C4-2B (cell line): ENCODE measurements at regions not wholly inside any gene's neighbourhood (a gene's known extent, or its start where the extent isn't known, plus 50 kb on each side); places are given as distances from the start of the nearest gene placed in this dataset.

Source experiments
- H3K27ac ChIP-seq: fragments of 450-650 bp; 2 replicates; pipeline ENCODE4 v1.5.1; 2017
- ZFX ChIP-seq: fragments of 450-650 bp; IDR thresholded peaks from 2 replicates; pipeline ENCODE4 v1.6.1; 2017
- TF ChIP-seq, protein P1 (sequence below): fragments of 450-650 bp; conservative IDR thresholded peaks from 2 replicates; pipeline ENCODE4 v1.5.1; 2017; ENCODE audit warnings: mild to moderate bottlenecking

DNA sequence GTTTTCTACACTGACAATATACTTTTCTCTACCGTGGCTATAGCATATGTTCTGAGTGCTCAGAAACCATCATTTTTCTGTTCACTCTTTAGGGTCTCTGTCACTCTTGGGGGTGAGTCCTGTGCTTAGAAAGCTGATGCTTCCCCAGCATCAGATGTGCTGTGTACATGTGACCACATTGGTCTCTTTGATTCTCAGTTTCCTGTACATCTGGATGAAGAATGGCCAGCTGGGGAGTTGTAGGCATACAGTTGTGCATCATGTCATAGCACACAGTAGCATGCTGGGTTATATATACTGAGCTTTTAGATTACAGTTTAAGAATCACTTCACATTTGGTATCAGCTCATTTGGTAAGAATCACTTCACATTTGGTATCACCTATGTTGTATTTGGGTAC, 238.6 kb upstream of the PREP start:
- no peak overlapping the region for H3K27ac ChIP-seq
- TF ChIP-seq, protein P1, sequence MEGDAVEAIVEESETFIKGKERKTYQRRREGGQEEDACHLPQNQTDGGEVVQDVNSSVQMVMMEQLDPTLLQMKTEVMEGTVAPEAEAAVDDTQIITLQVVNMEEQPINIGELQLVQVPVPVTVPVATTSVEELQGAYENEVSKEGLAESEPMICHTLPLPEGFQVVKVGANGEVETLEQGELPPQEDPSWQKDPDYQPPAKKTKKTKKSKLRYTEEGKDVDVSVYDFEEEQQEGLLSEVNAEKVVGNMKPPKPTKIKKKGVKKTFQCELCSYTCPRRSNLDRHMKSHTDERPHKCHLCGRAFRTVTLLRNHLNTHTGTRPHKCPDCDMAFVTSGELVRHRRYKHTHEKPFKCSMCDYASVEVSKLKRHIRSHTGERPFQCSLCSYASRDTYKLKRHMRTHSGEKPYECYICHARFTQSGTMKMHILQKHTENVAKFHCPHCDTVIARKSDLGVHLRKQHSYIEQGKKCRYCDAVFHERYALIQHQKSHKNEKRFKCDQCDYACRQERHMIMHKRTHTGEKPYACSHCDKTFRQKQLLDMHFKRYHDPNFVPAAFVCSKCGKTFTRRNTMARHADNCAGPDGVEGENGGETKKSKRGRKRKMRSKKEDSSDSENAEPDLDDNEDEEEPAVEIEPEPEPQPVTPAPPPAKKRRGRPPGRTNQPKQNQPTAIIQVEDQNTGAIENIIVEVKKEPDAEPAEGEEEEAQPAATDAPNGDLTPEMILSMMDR, result no peak
- no peak for TF ChIP-seq ZFX

DNA sequence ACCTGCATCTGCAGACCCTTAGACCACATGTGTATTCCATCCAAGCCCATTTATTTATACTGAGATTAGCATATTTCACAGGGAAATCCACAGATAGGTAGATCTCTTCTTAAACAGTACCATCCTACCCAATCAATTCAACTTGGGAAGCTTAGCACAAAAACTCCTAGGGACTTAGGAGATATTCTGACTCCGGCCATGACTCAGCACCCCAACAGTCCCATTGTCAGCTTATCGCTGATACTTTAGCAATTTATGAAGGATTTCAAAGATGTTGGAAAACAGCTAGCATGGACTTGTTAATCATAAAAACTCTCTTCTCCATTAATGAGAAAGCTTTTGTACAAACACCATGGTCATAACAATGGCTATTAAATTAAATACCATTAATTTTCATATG, 236.2 kb upstream of the PREP start:
- no peak overlapping the region for H3K27ac ChIP-seq
- TF ChIP-seq, protein P1, result no peak
- no peak for TF ChIP-seq ZFX

DNA sequence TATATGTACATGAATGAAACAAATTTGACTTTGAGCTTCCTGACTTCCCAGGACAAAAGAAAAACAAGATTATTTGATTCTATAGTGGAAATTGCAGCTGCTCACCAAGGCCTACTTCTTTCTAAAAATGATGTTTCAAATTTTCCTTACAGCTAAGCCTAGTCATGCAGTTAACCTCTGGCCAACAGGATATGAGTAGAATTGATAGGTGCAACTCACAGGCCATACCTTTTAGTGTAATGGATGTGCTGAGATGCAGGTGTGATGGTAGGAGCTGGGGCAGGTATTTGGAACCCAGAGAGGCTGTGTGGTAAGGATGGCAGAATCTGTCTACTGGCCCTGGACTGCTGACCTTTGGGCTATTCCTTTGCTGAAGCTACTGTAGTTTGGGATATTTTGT, 230.9 kb upstream of the PREP start:
- H3K27ac ChIP-seq, result no peak overlapping the region
- TF ChIP-seq, protein P1, result no peak

DNA sequence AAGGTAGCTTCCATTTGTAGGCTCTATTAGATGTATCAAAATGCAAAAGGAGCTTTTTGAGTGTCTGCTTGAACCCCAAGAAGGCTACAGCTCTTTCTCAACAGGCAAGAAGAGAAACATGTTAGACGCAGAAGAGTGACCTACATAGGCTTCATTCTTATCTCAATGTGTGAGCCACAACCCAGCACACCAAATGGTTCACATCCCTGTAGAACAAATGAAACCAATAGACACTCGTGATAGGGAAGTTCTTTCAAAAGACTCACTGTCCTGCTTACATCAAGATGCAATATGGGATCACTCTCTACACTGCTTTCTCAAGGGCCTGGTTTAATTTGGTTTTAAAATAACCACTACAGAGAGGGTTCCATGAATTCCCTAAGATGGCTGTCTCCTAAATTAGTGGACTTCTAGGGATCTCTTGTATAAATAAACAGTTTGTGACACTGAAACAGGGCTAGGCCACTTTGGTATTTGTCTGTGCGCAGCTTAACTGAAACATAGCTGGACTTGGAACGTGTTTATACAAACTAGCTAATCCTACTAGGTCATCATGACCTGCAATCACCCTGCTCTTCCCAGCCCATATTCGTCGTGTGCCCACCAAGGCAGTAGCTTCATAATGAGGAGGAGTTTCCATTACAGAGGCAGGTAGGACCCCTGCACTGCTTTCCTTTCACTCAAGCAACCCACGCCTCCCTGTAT, 225.4 kb upstream of the PREP start:
- no peak for TF ChIP-seq ZFX
- TF ChIP-seq, protein P1, result no peak
- no peak overlapping the region for H3K27ac ChIP-seq

DNA sequence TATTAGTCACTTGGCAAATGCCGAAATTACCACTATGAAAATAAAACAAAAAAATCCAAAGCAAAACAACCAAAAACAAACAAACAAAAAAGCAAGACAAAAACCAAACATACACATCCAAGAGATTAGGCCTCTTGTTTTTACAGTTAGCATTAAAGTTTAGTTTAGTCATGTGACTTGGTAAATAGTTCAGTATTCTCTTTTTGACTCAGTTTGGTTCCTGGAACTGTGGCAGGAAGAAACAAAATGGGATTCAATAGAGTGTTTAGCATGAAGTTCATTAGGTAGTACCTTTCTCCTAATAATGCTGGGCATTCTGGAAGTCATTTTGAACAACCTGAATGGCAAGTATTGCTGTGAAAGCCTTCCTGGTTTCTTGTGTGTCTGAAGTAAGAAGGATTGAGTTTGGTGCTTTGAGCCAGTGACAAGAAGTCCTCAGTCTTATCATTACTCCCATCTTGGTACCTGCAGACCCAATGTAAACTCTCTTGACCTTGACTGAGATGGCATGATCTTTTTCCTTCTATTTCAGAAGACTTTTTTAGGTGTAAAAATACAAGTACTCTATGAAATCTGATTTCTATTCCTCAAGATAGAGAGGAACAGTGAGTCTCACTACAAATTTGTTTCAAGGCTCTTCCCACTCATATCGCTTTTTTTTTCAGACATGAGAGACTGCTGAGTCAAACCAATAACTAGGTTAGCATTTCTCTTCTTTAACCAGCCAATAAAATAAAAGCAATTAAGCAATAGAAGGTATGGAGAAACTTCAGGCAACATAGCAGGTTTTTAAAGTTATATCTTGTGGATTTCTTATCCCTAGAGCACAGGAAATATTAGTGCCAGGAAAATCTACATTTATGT, 223.6 kb upstream of the PREP start:
- H3K27ac ChIP-seq, result no peak overlapping the region
- TF ChIP-seq ZFX, result no peak
- TF ChIP-seq, protein P1, result no peak

DNA sequence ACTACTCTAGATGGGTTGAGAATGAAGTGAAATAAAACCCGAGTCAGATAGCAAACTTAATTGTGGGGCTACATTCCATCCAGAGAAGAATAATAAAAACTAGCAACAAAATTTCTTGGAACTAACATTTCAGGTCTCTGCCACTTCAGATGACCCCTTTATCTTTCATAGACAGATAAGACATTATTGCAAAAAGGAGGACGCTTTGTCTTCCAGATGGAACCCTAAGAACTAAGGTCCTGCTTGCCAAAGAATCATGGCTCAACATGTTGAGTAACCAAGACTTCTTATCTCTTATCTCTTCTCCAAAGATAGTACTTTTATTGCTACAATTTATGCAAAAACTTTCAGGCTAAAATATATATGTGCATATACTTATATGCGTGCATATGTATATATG, 221.1 kb upstream of the PREP start:
- no peak overlapping the region for H3K27ac ChIP-seq
- TF ChIP-seq, protein P1, result no peak
- no peak for TF ChIP-seq ZFX

DNA sequence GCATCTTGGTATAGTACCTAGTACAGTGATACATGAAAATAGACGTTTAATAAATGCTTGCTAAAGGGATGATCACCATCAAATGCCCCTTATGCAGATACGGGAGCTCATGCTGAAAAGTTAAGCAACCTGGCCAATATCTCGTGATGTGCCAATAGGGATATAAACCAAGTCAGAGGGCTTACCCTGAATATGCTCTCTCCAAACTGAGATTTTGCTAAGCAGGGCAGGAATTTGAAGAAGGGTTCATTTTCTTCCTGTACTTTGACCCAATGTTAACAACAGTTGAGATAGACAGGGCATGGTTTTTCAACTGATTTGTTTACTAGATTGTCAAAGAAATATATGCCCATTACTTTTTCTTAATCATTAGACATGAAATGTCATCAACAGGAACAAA, 219.3 kb upstream of the PREP start:
- TF ChIP-seq, protein P1, result no peak
- TF ChIP-seq ZFX, result no peak
- no peak overlapping the region for H3K27ac ChIP-seq
